IPS-15b (cell line): ENCODE measurements at regions not wholly inside any gene's neighbourhood (a gene's known extent, or its start where the extent isn't known, plus 50 kb on each side); places are given as distances from the start of the nearest gene placed in this dataset.

Experiments
- H3K27me3 ChIP-seq: one replicate; pipeline ENCODE4 v1.6.1; 2013; ENCODE audit warnings: low read length; ENCODE audit not compliant: control insufficient read depth, insufficient read depth
- H3K36me3 ChIP-seq: one replicate; pipeline ENCODE4 v1.6.1; 2013; ENCODE audit warnings: low read length; ENCODE audit not compliant: control insufficient read depth, insufficient read depth
- H3K4me1 ChIP-seq: one replicate; pipeline ENCODE4 v1.6.1; 2013; ENCODE audit warnings: mild to moderate bottlenecking, low read length; ENCODE audit not compliant: control insufficient read depth, insufficient read depth
- H3K4me3 ChIP-seq: one replicate; pipeline ENCODE4 v1.5.1; 2013; ENCODE audit warnings: low read depth, low read length
- H3K9ac ChIP-seq: one replicate; pipeline ENCODE4 v1.6.1; 2013; ENCODE audit warnings: low read depth, mild to moderate bottlenecking, low read length
- H3K9me3 ChIP-seq: one replicate; pipeline ENCODE4 v1.6.1; 2013; ENCODE audit warnings: mild to moderate bottlenecking, low read length; ENCODE audit not compliant: control insufficient read depth, insufficient read depth

GRCh38 chr6:40719671-40720374 is 132.7 kb upstream of the LRFN2 start:
- H3K9ac ChIP-seq, result peak overlapping the region; percentile 18
- peaks cover 14% of the 10 kb centered on the region for H3K4me1 ChIP-seq
- H3K4me3 ChIP-seq, result no peak overlapping the region
- no peaks in the 10 kb centered on the region for H3K27me3 ChIP-seq
- no peaks in the 10 kb centered on the region for H3K36me3 ChIP-seq
- H3K9me3 ChIP-seq, result no peaks in the 10 kb centered on the region

GRCh38 chr6:40718401-40718800 is 131.2 kb upstream of the LRFN2 start:
- H3K4me1 ChIP-seq, result peaks cover 14% of the 10 kb centered on the region
- H3K9me3 ChIP-seq, result no peaks in the 10 kb centered on the region
- H3K36me3 ChIP-seq, result no peaks in the 10 kb centered on the region
- peak overlapping the region; percentile 29 for H3K9ac ChIP-seq
- no peaks in the 10 kb centered on the region for H3K27me3 ChIP-seq
- H3K4me3 ChIP-seq, result no peak overlapping the region

- H3K27me3 ChIP-seq, result no peaks in the 10 kb centered on the region
- peaks cover 14% of the 10 kb centered on the region for H3K4me1 ChIP-seq
- no peak overlapping the region for H3K4me3 ChIP-seq
- no peaks in the 10 kb centered on the region for H3K9me3 ChIP-seq
- H3K36me3 ChIP-seq, result no peaks in the 10 kb centered on the region
- no peak overlapping the region for H3K9ac ChIP-seq
These were observed 130.4 kb upstream of the LRFN2 start for GRCh38 chr6:40717411-40718057.

GRCh38 chr6:40715570-40716403 is 128.6 kb upstream of the LRFN2 start:
- Histone ChIP-seq H3K9ac (no peak overlapping the region), H3K27me3 (no peaks in the 10 kb centered on the region), H3K9me3 (no peaks in the 10 kb centered on the region), H3K36me3 (no peaks in the 10 kb centered on the region), H3K4me1 (peaks cover 10% of the 10 kb centered on the region), H3K4me3 (no peak overlapping the region)

GRCh38 chr6:40714576-40715564 is 127.7 kb upstream of the LRFN2 start:
- H3K4me3 ChIP-seq, result no peak overlapping the region
- peaks cover 6% of the 10 kb centered on the region for H3K4me1 ChIP-seq
- no peak overlapping the region for H3K9ac ChIP-seq
- no peaks in the 10 kb centered on the region for H3K27me3 ChIP-seq
- H3K36me3 ChIP-seq, result no peaks in the 10 kb centered on the region
- H3K9me3 ChIP-seq, result no peaks in the 10 kb centered on the region

GRCh38 chr6:40714143-40714542 is 127.0 kb upstream of the LRFN2 start:
- no peak overlapping the region for H3K4me3 ChIP-seq
- no peak overlapping the region for H3K9ac ChIP-seq
- no peaks in the 10 kb centered on the region for H3K36me3 ChIP-seq
- no peaks in the 10 kb centered on the region for H3K9me3 ChIP-seq
- H3K27me3 ChIP-seq, result no peaks in the 10 kb centered on the region
- H3K4me1 ChIP-seq, result no peaks in the 10 kb centered on the region

- H3K4me1 ChIP-seq, result no peaks in the 10 kb centered on the region
- no peak overlapping the region for H3K9ac ChIP-seq
- no peaks in the 10 kb centered on the region for H3K36me3 ChIP-seq
- no peaks in the 10 kb centered on the region for H3K9me3 ChIP-seq
- no peaks in the 10 kb centered on the region for H3K27me3 ChIP-seq
- H3K4me3 ChIP-seq, result no peak overlapping the region
These were observed 126.0 kb upstream of the LRFN2 start for GRCh38 chr6:40713002-40713719.

- H3K36me3 ChIP-seq, result no peaks in the 10 kb centered on the region
- H3K9ac ChIP-seq, result no peak overlapping the region
- H3K4me3 ChIP-seq, result no peak overlapping the region
- H3K4me1 ChIP-seq, result no peaks in the 10 kb centered on the region
- no peaks in the 10 kb centered on the region for H3K27me3 ChIP-seq
- no peaks in the 10 kb centered on the region for H3K9me3 ChIP-seq
These were observed 123.6 kb upstream of the LRFN2 start for GRCh38 chr6:40710626-40711330.

- no peaks in the 10 kb centered on the region for H3K27me3 ChIP-seq
- no peak overlapping the region for H3K9ac ChIP-seq
- no peak overlapping the region for H3K4me3 ChIP-seq
- H3K9me3 ChIP-seq, result no peaks in the 10 kb centered on the region
- H3K4me1 ChIP-seq, result no peaks in the 10 kb centered on the region
- H3K36me3 ChIP-seq, result no peaks in the 10 kb centered on the region
These were observed 120.9 kb upstream of the LRFN2 start for GRCh38 chr6:40708049-40708448.

GRCh38 chr6:40706178-40706577 is 119.0 kb upstream of the LRFN2 start:
- H3K4me3 ChIP-seq, result no peak overlapping the region

More at GRCh38 chr6:40706178-40706577, 119.0 kb upstream of the LRFN2 start:
- Histone ChIP-seq H3K9ac (no peak overlapping the region), H3K9me3 (no peaks in the 10 kb centered on the region), H3K27me3 (no peaks in the 10 kb centered on the region), H3K4me1 (no peaks in the 10 kb centered on the region), H3K36me3 (no peaks in the 10 kb centered on the region)
